DMS53 treated with DMSO at 0.1 percent for 48 hours (cell line): ENCODE measurements at regions not wholly inside any gene's neighbourhood (a gene's known extent, or its start where the extent isn't known, plus 50 kb on each side); places are given as distances from the start of the nearest gene placed in this dataset.

Experiments used
- DNase-seq: peaks from one replicate; lab custom pipeline; 2025; ENCODE audit not compliant: unreplicated experiment; lab: John Stamatoyannopoulos, UW

DNA sequence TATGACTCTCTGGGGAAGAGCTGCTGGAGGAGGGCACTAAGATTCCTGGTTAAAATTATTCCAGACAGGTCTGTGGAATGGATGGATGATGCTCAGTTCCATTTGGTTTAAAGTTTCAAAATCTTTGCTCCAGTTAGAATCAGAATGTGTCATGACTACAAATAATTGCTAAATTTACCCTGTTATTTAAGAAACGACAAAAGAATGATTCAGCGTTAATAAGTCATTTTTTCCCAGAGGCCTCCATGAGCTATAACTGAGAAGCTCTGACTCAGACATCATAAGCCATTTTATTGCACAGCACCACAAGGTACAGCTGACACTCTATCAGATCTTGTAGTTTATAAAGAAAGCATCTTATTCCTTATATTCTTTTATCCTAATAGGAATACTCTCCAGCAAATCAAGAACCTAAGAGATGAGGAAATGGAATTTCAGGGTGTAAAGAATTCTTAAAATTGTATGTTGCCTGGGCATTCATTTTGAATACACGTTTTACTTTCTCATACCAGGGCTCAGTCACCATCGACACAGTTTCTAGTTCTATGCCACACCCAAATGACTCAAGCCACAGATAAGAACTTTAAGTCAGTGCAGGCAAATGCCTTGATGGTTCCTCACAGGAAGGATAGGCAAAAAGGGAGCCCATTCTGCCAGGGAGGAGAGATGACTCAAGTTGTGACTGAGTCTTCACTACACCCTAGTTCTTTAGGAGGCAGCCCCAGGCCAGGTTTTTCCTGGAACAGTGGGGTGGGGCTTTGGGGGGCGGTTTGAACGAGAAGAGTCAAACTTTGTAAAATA, 636.0 kb downstream of the MMUT start:
- no peak for DNase-seq

DNA sequence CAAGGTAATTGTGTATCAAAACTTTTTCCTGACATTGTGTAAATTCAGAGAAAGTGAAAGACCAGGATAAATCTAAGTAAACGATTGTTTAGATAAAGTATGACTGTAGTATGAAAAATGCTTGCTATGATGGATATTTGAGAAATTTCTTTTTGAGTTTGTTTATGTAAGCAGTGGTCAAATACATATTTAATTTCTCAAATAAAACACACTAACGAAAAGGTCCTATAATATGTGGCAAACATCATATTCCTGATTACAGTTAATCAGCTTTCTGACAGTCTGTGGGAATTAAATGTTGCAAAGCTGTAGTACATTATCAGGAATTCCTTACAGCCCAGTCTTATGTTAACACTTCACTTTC, 636.9 kb downstream of the MMUT start:
- no peak for DNase-seq

DNA sequence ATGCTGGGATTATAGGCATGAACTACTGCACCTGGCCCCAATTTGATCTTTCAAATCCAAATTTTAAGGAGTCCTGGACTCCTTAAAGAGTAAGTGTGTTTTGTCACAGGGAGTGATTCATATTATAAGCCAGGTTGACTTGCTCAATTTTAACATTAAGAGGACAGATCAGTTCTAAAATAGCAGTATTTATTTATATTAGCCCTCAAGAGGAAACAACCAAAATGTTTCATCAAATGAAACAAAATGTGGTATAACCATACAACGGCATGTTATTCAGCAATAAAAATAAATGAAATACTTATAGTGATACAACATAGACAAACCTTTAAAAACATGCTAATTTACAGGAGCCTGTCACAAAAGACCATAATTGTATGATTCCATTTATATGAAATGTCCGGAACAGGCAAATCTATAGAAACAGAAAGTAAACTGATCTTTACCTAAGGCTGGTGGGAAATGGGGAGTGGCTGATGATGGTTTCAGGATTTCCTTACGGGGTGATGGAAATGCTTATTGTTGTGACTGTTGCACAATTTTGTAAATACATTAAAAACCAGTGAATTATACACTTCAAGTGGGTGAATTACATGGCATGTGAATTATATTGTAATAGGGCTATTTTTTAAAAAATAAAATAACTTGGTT, 637.4 kb downstream of the MMUT start:
- DNase-seq = no peak

DNA sequence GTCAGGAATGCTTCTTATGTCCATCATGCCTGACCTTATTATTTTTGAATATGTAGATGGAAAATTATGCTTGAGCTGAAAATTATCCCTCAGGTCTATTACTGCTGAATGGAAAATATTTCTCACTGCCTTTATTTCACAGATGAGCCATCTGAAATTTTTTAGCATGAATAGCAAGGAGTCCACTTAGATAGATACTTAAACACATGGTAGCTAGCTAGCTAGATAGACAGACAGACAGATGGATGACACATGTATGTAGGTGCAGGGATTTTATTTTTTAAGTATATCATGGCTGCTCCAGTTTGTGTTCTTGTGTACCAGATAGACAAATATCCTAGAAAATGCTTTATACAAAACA, 645.0 kb downstream of the MMUT start:
- DNase-seq = no peak

DNA sequence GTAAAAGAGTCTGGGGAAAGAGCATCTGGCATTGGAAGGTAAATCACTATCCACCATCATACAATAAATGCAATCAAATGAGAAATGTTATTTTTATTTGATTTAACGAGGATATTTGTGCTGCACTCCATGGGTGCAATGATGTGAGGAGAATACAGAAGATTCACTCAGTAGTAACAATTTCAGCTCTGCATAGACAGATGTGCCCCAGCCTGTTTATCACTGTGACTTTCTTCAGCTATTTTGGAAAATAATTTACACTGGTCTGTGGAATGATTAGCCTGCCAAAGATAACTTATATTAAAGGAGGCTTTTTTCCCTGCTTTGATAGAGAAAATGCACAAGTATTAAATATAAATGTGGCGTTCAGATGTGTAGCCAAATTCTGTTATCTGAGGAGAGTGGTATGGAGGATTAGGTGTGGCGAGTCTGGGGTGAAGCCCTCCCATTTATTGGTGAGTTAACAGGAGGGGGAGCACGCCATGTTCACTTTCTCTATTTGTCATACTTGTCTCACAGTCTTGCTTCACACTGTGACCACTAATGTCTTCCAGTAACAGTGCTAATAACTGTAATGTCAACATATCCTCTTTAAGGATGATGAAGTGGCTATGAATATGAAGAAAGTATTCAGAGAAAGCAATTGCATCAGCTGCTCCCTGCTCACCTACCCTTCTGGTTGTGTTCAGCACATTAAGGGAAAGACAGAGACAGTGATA, 645.6 kb downstream of the MMUT start:
- no peak for DNase-seq

DNA sequence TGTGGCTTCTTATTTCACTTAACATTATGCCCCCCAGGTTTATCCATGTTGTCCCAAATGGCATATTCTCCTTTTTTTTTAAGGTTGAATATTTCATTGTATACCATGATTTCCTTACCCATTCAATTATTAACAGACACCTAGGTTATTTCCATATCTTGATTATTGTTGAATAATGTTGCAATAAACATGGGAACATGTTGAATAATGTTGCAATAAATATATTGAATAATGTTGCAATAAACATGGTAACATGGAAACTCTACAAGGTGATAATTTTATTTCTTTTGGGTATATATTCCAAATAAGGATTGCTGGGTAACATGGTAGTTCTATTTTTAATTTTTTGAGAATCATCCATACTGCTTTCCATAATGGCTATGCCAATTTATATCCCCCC, 648.1 kb downstream of the MMUT start:
- no peak for DNase-seq

DNA sequence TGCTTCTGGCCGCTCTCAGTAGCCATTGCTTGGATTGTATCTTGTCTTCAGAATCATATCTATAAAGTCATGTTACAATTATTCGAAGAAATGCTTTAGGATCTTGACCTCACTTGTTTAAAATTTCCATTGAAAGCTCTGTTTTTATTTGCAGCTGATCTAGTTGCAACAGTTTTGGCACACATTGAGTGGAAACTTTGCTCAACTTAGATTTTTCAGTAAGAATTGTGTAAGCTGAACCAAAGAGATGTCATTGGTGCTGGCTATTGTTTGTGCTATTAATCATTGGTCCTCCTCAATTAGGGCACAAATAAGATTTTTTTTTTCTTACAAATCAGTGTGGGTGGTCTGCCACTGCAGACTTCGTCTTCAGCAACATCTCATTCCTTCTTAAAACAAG, 649.2 kb downstream of the MMUT start:
- DNase-seq = no peak

DNA sequence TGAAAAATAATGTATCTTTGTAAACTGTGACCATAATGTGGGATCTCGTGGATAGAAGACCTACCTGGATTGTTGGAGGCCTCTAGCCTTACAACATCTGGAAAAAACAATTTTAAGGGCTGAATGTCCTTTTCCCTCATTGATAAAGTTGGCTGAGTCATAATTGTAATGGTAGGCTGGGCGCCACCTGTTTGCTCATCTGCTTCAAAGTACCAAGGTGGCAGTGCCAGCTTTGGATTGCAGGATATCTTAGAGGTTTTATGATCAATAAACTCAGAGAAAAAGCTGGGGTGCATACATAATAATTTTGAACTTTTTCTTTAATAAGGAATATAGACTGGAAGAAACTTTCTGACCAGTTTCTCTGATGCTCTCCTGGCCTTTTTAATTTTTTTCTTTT, 653.4 kb downstream of the MMUT start:
- DNase-seq = no peak

DNA sequence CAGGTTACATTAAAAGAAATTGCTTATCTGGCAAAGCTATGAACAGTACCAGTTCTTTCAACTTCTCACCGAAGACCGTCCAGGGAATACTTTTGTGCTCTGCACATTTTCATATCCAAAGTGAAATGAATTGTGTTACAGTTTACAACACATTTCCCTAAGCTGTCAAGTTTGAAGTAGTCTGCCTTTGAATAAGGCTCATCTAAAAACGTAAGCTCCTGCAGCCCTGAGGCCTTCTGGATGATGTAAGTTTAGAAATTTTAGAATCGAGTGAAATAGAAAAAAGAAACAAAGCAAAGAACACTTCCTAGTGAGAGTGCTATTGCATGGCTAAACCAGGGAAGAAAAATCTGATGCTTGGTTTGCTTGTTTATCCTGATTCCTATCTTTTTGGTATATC, 653.8 kb downstream of the MMUT start:
- DNase-seq = no peak

DNA sequence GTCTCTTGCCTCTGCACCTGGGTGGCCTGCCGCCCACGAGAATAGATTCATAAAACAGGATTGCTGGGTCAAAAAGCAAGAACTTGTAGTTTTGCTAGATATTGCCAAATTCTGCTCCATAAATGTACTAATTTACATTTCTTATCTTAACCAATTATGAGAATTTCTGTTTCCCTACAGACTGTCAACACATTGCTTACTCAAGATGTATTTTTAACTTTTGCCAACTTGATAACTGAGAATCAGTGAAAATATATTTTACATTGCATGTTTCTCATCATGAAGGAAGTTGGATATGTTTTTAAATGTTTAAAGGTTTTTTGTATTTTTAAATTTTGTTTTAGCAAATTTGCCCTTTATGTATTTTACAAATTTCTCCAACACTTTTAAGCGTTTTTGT, 664.8 kb downstream of the MMUT start:
- DNase-seq = no peak

DNA sequence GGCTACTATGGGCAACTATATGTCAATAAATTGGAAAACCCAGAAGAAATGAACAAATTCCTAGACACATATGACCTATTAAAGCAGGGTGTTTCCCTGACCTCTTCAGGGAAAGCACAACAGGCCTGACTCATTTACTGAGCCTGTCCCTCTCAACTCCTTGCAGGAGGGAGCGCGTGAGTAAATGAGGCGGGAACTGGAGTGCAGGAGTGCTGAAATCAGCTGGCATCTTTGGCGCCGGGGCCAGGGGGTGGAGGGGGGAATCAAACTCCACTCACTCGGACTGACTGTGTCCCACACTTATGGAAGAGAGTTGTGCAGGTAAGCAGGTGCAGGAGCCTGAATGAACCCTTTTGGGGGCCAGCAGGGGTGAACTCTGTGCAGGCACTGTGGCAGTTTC, 671.2 kb upstream of the PTCHD4 start:
- no peak for DNase-seq

DNA sequence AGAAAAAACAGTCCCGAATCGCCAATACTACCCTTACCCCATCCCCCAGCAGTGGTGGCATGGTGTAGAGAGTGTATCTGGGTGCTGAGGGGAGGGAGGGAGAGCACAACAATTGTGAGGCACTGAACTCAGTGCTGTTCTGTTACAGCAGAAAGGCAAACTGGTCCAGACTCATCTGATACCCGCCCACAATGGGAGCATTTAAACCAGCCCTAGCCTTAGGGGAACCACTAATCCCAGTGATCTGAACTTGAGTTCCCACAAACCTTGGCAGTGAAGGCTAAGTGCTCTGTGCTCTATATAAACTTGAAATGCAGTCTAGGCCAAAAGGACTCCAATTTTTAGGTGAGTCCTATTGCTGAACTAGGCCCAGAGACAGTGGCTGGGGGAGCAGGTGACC, 666.4 kb upstream of the PTCHD4 start:
- no peak for DNase-seq

DNA sequence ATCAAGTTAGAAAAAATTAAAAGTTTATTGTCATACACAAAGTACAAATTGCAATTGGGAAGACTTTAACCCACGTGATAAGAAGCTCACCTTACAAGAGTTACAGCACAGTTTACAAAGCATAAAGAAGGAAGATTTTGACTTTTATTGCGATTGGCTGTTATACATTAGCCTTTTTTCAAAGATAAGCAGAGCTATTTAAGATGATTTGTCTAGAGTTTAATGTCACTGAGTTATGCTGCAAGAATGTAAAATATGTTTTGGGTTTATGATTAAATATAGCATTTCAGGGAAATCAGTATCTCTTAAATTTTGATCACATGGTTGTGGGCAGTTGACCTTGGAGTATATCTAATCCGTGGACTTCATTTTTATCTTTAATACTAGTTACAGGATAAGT, 664.2 kb upstream of the PTCHD4 start:
- no peak for DNase-seq

DNA sequence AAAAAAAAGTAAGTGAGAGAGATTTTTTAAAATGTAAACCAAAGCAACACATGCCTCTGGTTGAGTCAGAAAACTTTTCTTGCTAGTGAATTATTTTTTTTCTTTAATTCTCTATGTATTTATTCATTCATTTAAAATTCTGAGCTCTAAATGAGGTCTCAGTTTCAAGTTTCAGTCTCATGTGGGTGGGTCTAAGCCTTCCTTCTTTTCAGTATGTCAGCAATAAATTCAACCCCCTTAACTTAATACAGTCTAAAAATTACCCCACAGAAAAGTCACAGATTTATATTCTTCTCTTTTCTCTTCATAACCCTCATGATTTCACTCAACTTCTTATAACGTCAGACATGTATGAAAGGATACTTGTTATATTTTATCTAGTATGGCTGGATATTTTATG, 663.3 kb upstream of the PTCHD4 start:
- no peak for DNase-seq

DNA sequence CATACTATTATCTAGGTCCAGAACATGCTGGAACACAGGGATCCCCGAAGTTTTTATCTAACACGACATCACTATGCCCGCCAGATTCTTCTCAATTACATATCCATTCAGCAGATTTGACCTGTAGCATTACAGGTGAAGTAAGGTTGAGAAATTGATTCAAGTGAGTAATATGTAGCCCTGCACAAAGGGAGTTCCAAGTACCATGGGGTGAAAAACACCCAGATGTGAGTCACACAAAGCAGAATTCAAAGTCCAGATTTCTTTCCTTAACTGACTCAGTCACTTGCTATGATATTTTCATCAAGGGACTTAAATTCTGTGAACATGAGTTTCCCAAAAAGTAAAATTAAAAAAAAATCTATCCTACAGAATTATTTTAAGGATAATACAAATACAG, 655.4 kb upstream of the PTCHD4 start:
- no peak for DNase-seq

DNA sequence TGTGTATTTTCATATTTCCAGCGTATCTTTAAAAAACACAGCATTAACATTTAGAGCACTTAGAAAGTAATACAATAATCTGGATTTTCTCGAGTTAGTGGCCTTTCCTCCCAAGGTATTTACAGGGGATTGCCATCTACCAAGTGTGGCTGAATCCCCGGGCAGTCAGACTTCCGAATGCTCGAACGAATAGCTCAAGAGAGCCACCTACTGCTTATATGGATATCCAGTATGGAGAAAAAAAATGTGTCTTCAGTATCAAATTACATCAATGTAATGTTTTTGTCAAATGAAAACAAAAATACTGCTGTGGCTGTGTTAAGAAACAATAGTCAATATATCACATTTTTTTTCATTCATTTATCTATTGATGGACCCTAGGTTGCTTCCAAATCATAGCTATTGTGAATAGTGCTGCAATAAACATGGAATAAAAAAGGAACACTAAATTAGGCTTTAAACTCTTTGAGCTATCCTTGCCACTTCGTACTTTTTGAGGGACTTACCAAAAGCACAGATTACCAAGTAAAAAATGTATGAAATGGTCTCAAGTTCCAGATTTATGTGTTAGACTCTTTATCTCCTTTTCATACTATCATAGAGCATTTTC, 654.5 kb upstream of the PTCHD4 start:
- DNase-seq = peak; percentile 75

DNA sequence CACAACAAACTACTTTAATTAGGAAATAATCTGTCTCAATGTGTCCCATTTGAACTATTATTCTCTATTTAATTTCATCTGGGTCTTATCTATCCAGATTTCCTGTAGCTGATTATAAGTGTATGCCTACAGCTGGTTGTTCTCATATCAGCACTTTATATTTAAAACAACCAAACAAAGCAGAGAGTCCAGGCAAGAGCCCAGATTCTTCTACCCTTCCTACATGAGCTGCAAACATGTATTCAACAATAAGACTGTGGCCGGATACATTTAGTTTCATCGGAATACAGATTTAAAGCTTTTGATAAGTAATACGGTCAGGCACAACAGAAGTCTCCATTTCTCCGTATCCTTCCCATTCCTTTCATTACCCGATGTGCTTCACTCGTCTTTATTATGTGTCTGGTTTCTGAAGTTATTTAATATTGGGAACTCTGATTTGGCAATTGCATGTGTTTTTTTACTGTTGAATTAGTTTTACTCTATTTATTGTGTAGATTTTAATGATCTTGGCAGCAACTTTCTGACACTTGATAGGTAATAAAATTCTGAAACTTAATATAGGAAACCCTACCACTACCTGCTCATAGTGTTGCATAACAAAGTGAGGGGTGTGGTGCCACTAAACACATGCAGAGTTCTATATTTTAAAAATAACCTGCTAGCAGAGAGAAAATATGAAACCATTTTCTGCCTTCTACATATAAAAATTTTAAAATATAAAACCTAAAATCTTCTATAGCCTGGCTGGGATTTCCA, 653.5 kb upstream of the PTCHD4 start:
- DNase-seq = no peak

DNA sequence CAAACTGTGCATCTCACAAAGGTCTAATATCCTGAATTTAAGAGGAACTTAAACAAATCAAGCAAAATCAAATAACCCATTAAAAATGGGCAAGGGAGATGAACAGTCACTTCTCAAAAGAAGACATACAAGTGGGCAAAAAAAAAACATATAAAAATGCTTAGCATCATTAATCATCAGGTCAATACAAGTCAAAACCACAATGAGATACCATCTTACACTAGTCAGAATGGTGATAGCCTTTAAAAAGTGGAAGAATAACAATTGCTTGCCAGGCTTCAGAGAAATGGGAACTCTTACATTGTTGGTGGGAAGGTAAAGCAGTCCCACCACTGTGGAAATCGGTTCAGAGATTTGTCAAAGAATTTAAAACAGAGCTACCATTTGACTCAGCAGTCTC, 646.7 kb upstream of the PTCHD4 start:
- DNase-seq = no peak

DNA sequence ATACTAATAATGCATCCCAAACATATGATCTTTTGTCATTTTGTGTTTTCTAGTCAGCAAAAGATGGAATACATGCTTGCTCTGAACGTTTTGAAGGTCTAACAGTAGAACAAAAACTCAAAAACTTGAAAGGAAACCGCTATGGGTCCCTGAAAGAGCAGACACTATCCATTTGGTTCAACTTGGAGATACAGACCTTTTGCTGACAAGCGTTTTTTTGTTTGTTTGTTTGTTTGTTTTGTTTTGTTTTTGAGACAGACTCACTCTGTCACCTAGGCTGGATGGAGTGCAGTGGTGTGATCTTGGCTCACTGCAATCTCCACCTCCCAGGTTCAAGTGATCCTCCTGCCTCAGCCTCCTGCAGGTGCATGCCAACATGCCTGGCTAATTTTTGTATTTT, 644.3 kb upstream of the PTCHD4 start:
- no peak for DNase-seq

DNA sequence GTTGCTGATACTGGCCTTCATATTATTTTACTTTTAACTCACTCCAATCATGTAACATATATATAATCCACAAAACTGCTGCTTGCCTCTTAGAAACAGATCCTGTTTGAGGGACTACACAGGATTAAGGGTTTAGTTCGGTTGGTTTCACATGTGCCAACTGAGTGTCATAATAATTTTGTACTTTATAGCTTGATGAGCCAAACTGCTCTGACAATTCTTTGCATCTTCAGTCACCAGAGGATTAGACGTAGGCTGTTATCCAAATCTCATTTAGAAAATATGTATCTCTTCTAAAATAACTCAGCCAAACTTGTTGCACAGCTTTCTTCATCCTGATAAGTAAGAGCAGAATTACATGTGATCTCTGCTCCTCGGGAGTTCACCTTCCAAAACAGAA, 643.6 kb upstream of the PTCHD4 start:
- no peak for DNase-seq

DNA sequence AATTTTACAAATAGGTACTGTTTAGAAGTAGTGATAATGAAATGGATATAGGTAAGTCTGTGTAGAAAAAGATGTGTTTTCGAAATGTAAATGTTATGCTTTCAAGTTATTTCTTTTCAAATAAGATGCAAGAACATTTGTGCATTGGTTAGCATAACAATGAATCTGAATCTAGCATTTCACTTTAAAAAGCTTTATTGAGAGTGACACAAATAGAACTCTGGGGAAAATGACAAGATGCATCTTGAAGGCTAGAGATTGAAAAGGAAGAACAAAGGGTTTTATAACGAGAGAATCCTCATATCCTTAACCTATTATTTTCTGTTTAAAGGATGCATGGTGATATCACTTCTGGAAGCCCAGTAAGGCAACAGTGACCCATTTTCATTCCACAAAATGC, 639.9 kb upstream of the PTCHD4 start:
- no peak for DNase-seq
